ENCODE measurements at regions not wholly inside any gene's neighbourhood (a gene's known extent, or its start where the extent isn't known, plus 50 kb on each side); places are given as distances from the start of the nearest gene placed in this dataset.
"Not testable (repeated sequence)": the region's sequence is repeated elsewhere in the genome, so short reads cannot be mapped to it uniquely, and the experiment has no call there.

- Histone ChIP-seq H3K9me3 (ENCODE audit: control insufficient read depth, low read depth, low read length) (peaks cover 6% of the 10 kb centered on the region), H3K27ac (ENCODE audit: low read length) (no peak overlapping the region), H3K36me3 (ENCODE audit: control insufficient read depth, low read depth, low read length) (no peaks in the 10 kb centered on the region), H3K4me1 (ENCODE audit: control insufficient read depth, low read depth, low read length) (no peaks in the 10 kb centered on the region), H3K4me3 (ENCODE audit: low read length) (no peak overlapping the region), H3K9ac (ENCODE audit: low read length) (no peak overlapping the region), H3K27me3 (ENCODE audit: control insufficient read depth, insufficient read depth, low read length) (no peaks in the 10 kb centered on the region)
Observed at GRCh38 chr2:189350540-189351209, 90.6 kb upstream of the WDR75 start.

DNA sequence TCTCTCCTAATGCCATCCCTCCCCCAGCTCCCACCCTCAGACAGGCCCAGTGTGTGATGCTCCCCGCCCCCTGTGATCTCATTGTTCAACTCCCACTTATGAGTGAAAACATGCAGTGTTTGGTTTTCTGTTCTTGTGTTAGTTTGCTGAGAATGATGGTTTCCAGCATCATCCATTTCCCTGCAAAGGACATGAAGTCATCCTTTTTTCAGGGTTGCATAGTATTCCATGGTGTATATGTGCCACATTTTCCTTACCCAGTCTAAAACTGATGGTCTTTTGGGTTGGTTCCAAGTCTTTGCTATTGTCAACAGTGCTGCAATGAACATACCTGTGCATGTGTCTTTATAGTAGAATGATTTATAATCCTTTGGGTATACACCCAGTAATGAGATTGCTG, 89.3 kb upstream of the WDR75 start:
- not testable (repeated sequence) for H3K4me3 ChIP-seq (ENCODE audit: low read length); H3K4me1 ChIP-seq (ENCODE audit: control insufficient read depth, low read depth, low read length); H3K27ac ChIP-seq (ENCODE audit: low read length); H3K9me3 ChIP-seq (ENCODE audit: control insufficient read depth, low read depth, low read length); H3K9ac ChIP-seq (ENCODE audit: low read length); H3K27me3 ChIP-seq (ENCODE audit: control insufficient read depth, insufficient read depth, low read length); H3K36me3 ChIP-seq (ENCODE audit: control insufficient read depth, low read depth, low read length)

- H3K27ac ChIP-seq (ENCODE audit: low read length); H3K36me3 ChIP-seq (ENCODE audit: control insufficient read depth, low read depth, low read length); H3K4me3 ChIP-seq (ENCODE audit: low read length); H3K9me3 ChIP-seq (ENCODE audit: control insufficient read depth, low read depth, low read length); H3K9ac ChIP-seq (ENCODE audit: low read length); H3K4me1 ChIP-seq (ENCODE audit: control insufficient read depth, low read depth, low read length); H3K27me3 ChIP-seq (ENCODE audit: control insufficient read depth, insufficient read depth, low read length): not testable (repeated sequence)
Observed at GRCh38 chr2:189357375-189357774, 83.9 kb upstream of the WDR75 start.

DNA sequence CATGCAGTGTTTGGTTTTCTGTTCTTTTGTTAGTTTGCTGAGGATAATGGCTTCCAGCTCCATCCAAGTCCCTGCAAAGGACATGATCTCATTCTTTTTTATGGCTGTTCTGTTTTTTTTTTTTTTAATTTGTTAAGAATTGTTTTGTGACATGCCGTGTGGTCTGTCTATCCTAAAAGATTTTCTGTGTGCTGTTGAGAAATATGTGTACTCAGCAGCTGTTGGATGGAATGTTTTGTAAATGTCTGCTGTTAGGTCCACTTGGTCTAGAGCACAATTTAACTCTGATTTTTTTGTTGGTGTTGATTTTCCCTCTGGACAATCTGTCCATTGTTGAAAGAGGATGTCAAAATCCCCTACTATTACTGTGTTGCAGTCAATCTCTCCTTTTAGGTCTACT, 80.4 kb upstream of the WDR75 start:
- no peak overlapping the region for H3K27ac ChIP-seq (ENCODE audit: low read length)
- no peaks in the 10 kb centered on the region for H3K36me3 ChIP-seq (ENCODE audit: control insufficient read depth, low read depth, low read length)
- H3K27me3 ChIP-seq (ENCODE audit: control insufficient read depth, insufficient read depth, low read length), result no peaks in the 10 kb centered on the region
- no peaks in the 10 kb centered on the region for H3K9me3 ChIP-seq (ENCODE audit: control insufficient read depth, low read depth, low read length)
- no peak overlapping the region for H3K4me3 ChIP-seq (ENCODE audit: low read length)
- no peaks in the 10 kb centered on the region for H3K4me1 ChIP-seq (ENCODE audit: control insufficient read depth, low read depth, low read length)
- H3K9ac ChIP-seq (ENCODE audit: low read length), result no peak overlapping the region

GRCh38 chr2:189362283-189362682, 79.0 kb upstream of the WDR75 start:
- H3K4me3 ChIP-seq (ENCODE audit: low read length), result no peak overlapping the region
- no peak overlapping the region for H3K9ac ChIP-seq (ENCODE audit: low read length)

GRCh38 chr2:189363559-189363958, 77.7 kb upstream of the WDR75 start:
- Histone ChIP-seq H3K9me3 (ENCODE audit: control insufficient read depth, low read depth, low read length) (no peaks in the 10 kb centered on the region), H3K36me3 (ENCODE audit: control insufficient read depth, low read depth, low read length) (no peaks in the 10 kb centered on the region), H3K27ac (ENCODE audit: low read length) (no peak overlapping the region), H3K4me3 (ENCODE audit: low read length) (no peak overlapping the region), H3K27me3 (ENCODE audit: control insufficient read depth, insufficient read depth, low read length) (no peaks in the 10 kb centered on the region), H3K4me1 (ENCODE audit: control insufficient read depth, low read depth, low read length) (no peaks in the 10 kb centered on the region), H3K9ac (ENCODE audit: low read length) (no peak overlapping the region)

More at GRCh38 chr2:189362283-189362682, 79.0 kb upstream of the WDR75 start:
- Histone ChIP-seq H3K9me3 (ENCODE audit: control insufficient read depth, low read depth, low read length) (no peaks in the 10 kb centered on the region), H3K27me3 (ENCODE audit: control insufficient read depth, insufficient read depth, low read length) (no peaks in the 10 kb centered on the region), H3K4me1 (ENCODE audit: control insufficient read depth, low read depth, low read length) (no peaks in the 10 kb centered on the region), H3K27ac (ENCODE audit: low read length) (no peak overlapping the region), H3K36me3 (ENCODE audit: control insufficient read depth, low read depth, low read length) (no peaks in the 10 kb centered on the region)

DNA sequence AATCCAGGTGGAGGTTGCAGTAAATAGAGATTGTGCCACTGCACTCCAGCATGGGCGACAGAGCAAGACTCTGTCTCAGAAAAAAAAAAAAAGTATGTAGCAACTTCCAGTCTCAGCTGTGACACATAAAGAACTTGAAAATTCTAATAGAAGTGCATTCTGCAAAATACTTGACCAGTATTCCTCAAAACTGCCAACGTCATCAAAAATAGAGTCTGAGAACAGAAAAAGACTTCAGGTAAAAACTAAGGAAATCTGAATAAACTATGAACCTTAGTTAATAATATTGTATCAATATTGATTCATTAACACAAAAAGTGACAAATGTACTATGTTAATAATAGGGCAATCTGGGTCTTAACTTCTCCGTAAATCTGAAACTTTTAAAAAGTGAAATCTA, 76.7 kb upstream of the WDR75 start:
- no peak overlapping the region for H3K27ac ChIP-seq (ENCODE audit: low read length)
- no peaks in the 10 kb centered on the region for H3K9me3 ChIP-seq (ENCODE audit: control insufficient read depth, low read depth, low read length)
- no peaks in the 10 kb centered on the region for H3K4me1 ChIP-seq (ENCODE audit: control insufficient read depth, low read depth, low read length)
- H3K9ac ChIP-seq (ENCODE audit: low read length), result no peak overlapping the region
- no peaks in the 10 kb centered on the region for H3K36me3 ChIP-seq (ENCODE audit: control insufficient read depth, low read depth, low read length)
- no peak overlapping the region for H3K4me3 ChIP-seq (ENCODE audit: low read length)
- no peaks in the 10 kb centered on the region for H3K27me3 ChIP-seq (ENCODE audit: control insufficient read depth, insufficient read depth, low read length)

GRCh38 chr2:189366349-189366748, 74.9 kb upstream of the WDR75 start:
- Histone ChIP-seq H3K36me3 (ENCODE audit: control insufficient read depth, low read depth, low read length) (no peaks in the 10 kb centered on the region), H3K4me3 (ENCODE audit: low read length) (no peak overlapping the region), H3K4me1 (ENCODE audit: control insufficient read depth, low read depth, low read length) (no peaks in the 10 kb centered on the region), H3K9me3 (ENCODE audit: control insufficient read depth, low read depth, low read length) (no peaks in the 10 kb centered on the region), H3K27ac (ENCODE audit: low read length) (no peak overlapping the region), H3K9ac (ENCODE audit: low read length) (no peak overlapping the region), H3K27me3 (ENCODE audit: control insufficient read depth, insufficient read depth, low read length) (no peaks in the 10 kb centered on the region)

- no peaks in the 10 kb centered on the region for H3K27me3 ChIP-seq (ENCODE audit: control insufficient read depth, insufficient read depth, low read length)
- H3K36me3 ChIP-seq (ENCODE audit: control insufficient read depth, low read depth, low read length), result no peaks in the 10 kb centered on the region
- no peak overlapping the region for H3K27ac ChIP-seq (ENCODE audit: low read length)
- no peak overlapping the region for H3K4me3 ChIP-seq (ENCODE audit: low read length)
- no peaks in the 10 kb centered on the region for H3K4me1 ChIP-seq (ENCODE audit: control insufficient read depth, low read depth, low read length)
- no peaks in the 10 kb centered on the region for H3K9me3 ChIP-seq (ENCODE audit: control insufficient read depth, low read depth, low read length)
- H3K9ac ChIP-seq (ENCODE audit: low read length), result no peak overlapping the region
Observed at GRCh38 chr2:189367343-189367742, 73.9 kb upstream of the WDR75 start.

DNA sequence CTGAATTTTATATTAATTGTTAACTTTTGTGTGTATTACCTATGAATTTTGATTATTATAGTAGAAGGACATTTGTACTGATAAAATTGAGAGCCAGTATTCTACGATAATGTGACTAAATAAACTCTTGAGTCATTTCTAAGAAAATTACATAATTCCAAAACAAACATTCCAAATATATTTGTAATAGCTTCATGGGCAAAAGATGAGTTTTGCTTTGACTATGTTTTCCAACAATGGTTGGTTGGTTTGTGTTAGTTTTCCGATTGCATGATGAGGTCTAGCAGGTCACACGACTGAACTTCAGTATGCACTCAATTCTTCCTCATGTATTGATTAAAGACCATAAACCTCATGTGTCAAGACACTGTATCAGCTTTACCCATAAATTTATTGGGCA, 71.7 kb upstream of the WDR75 start:
- Histone ChIP-seq H3K4me1 (ENCODE audit: control insufficient read depth, low read depth, low read length) (no peaks in the 10 kb centered on the region), H3K36me3 (ENCODE audit: control insufficient read depth, low read depth, low read length) (no peaks in the 10 kb centered on the region), H3K27ac (ENCODE audit: low read length) (no peak overlapping the region), H3K27me3 (ENCODE audit: control insufficient read depth, insufficient read depth, low read length) (no peaks in the 10 kb centered on the region), H3K9ac (ENCODE audit: low read length) (no peak overlapping the region), H3K9me3 (ENCODE audit: control insufficient read depth, low read depth, low read length) (no peaks in the 10 kb centered on the region), H3K4me3 (ENCODE audit: low read length) (no peak overlapping the region)

- Histone ChIP-seq H3K27me3 (ENCODE audit: control insufficient read depth, insufficient read depth, low read length) (no peaks in the 10 kb centered on the region), H3K27ac (ENCODE audit: low read length) (no peak overlapping the region)
Observed at GRCh38 chr2:189370719-189371118, 70.6 kb upstream of the WDR75 start.

DNA sequence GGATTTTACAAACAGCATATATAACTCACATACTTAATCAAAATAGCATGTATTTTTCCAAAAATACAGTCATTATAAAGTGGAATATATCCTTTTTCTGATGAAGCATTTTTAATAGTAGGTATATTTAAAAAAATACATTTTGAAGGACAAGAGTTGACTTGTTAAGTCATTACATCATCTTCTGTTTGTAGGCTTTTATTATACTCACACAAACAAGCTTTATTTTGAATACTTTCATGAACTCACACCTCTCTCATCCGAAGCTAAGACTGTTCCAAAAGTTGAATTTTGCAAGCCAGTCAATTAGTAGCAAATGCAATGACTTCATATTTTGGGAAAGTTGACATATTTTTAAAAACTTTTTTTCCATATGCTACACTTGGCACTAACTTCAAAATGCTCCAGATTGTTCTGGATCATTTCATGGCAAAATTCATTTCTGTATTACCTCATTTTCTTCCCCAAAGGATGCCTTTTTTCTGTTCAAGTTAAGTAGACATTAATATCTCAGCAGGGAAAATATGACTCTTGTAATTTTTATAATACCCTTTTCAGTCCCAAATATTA, 68.5 kb upstream of the WDR75 start:
- Histone ChIP-seq H3K27ac (ENCODE audit: low read length) (no peak overlapping the region), H3K9me3 (ENCODE audit: control insufficient read depth, low read depth, low read length) (no peaks in the 10 kb centered on the region), H3K4me3 (ENCODE audit: low read length) (no peak overlapping the region), H3K27me3 (ENCODE audit: control insufficient read depth, insufficient read depth, low read length) (no peaks in the 10 kb centered on the region), H3K9ac (ENCODE audit: low read length) (no peak overlapping the region), H3K4me1 (ENCODE audit: control insufficient read depth, low read depth, low read length) (no peaks in the 10 kb centered on the region), H3K36me3 (ENCODE audit: control insufficient read depth, low read depth, low read length) (no peaks in the 10 kb centered on the region)

More at GRCh38 chr2:189370719-189371118, 70.6 kb upstream of the WDR75 start:
- Histone ChIP-seq H3K9ac (ENCODE audit: low read length) (no peak overlapping the region), H3K9me3 (ENCODE audit: control insufficient read depth, low read depth, low read length) (no peaks in the 10 kb centered on the region), H3K4me3 (ENCODE audit: low read length) (no peak overlapping the region), H3K36me3 (ENCODE audit: control insufficient read depth, low read depth, low read length) (no peaks in the 10 kb centered on the region), H3K4me1 (ENCODE audit: control insufficient read depth, low read depth, low read length) (no peaks in the 10 kb centered on the region)

Data from iPS-18a (cell line).